ENCODE measurements at regions not wholly inside any gene's neighbourhood (a gene's known extent, or its start where the extent isn't known, plus 50 kb on each side); places are given as distances from the start of the nearest gene placed in this dataset.
"Not testable (repeated sequence)": the region's sequence is repeated elsewhere in the genome, so short reads cannot be mapped to it uniquely, and the experiment has no call there.

DNA sequence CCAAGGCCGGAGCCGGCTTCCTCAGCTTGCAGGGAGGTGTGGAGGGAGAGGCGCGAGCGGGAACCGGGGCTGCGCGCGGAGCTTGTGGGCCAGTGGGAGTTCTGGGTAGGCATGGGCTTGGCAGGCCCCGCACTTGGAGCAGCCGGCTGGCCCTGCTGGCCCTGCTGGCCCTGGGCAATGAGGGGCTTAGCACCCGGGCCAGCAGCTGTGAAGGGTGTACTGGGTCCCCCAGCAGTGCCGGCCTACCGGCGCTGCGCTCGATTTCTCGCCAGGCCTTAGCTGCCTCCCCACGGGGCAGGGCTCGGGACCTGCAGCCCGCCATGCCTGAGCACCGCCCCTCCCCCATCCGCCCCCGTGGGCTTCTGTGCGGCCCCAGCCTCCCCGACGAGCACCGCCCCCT lies 95.1 kb upstream of the TAS2R1 start:
- WGBS, 2 experiments (ENCODE audit: extremely low coverage in 1 of 2, insufficient coverage in 1 of 2, insufficient read length in 1 of 2, insufficient replicate concordance in 2 of 2, low coverage in 1 of 2, low lambda C conversion rate in 2 of 2, missing lambda C conversion rate in 1 of 2): 95% methylated on average over 11 of the region's 28 CpGs; no CpG with 5 or more reads in 1 of the 2 experiments
- H3K27ac ChIP-seq (ENCODE audit: low read depth, low read length); H3K9ac ChIP-seq (replicated peaks in 1 of 4; ENCODE audit: extremely low read depth in 1 of 4, low read depth in 3 of 4, low read length in 3 of 4); H4K5ac ChIP-seq (ENCODE audit: insufficient read length, low read depth, low read length); H4K91ac ChIP-seq (replicated peaks; ENCODE audit: insufficient read length, low read length); H3K4me3 ChIP-seq (ENCODE audit: extremely low read depth in 1 of 4, insufficient read depth in 2 of 4, low read depth in 3 of 4, low read length in 4 of 4); H3K18ac ChIP-seq (ENCODE audit: extremely low read depth, low read length); H3K79me1 ChIP-seq (ENCODE audit: low read depth, low read length); H2BK15ac ChIP-seq (ENCODE audit: low read length); H3K23ac ChIP-seq (ENCODE audit: insufficient read length); H2AK5ac ChIP-seq (ENCODE audit: low read depth, low read length); H3K4ac ChIP-seq (replicated peaks; ENCODE audit: insufficient read length, low read depth, low read length); H3K79me2 ChIP-seq (ENCODE audit: control insufficient read depth in 1 of 2, insufficient read depth in 2 of 2, low read length in 2 of 2); H2BK20ac ChIP-seq (ENCODE audit: low read length); H3K4me2 ChIP-seq (ENCODE audit: insufficient read depth in 1 of 2, low read depth in 2 of 2, low read length in 2 of 2); POLR2A ChIA-PET (ENCODE audit: partially characterized antibody); FAIRE-seq; H4K20me1 ChIP-seq (replicated peaks in 1 of 2; ENCODE audit: control insufficient read depth in 1 of 2, insufficient read depth in 2 of 2, low read length in 2 of 2); H3K14ac ChIP-seq (ENCODE audit: insufficient read length); H3K4me1 ChIP-seq (replicated peaks in 1 of 4; ENCODE audit: control insufficient read depth in 3 of 4, insufficient read depth in 4 of 4, low read length in 3 of 4); H2BK5ac ChIP-seq (ENCODE audit: low read depth, low read length); H2BK120ac ChIP-seq (replicated peaks; ENCODE audit: low read depth, low read length); H3K27me3 ChIP-seq (replicated peaks in 1 of 4; ENCODE audit: control insufficient read depth in 3 of 4, extremely low read depth in 1 of 4, insufficient read depth in 3 of 4, low read length in 3 of 4); H2BK12ac ChIP-seq (ENCODE audit: low read depth, low read length); H3K56ac ChIP-seq (replicated peaks; ENCODE audit: insufficient read length, low read depth, low read length); H3K36me3 ChIP-seq (ENCODE audit: control insufficient read depth in 2 of 4, insufficient read depth in 4 of 4, low read length in 3 of 4); H3K23me2 ChIP-seq (ENCODE audit: low read depth, low read length); H4K8ac ChIP-seq (ENCODE audit: extremely low read depth, insufficient read depth, low read length); H2AFZ ChIP-seq (ENCODE audit: low read length); DNase-seq (ENCODE audit: low read depth in 1 of 2, low spot score in 2 of 2); H3K9me3 ChIP-seq (ENCODE audit: insufficient read depth in 2 of 2, low read depth in 1 of 2, low read length in 1 of 2): not testable (repeated sequence)
- CTCF ChIA-PET (ENCODE audit: partially characterized antibody): interaction anchor here (1.1 kb wide), 1 partner anchor 32 kb away, joined by 3 read pairs; no protein-coding TSS in a partner anchor
